ENCODE measurements at regions not wholly inside any gene's neighbourhood (a gene's known extent, or its start where the extent isn't known, plus 50 kb on each side); places are given as distances from the start of the nearest gene placed in this dataset.

DNA sequence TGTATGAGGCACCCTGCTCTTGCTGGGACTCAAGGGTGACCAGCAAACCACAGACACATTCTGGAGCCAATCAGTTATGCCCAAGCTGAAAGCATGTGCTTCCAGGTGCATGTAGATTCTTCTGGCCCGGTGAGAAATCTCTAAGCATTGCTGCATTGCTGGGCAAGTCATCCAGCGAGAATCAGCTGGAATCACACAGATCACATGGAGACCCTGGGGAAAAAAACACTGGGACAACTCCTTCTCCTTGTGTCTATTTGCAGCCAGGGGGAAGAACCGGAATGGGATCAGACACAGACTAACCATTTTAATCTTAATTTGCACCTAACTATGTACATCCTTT lies 119.7 kb upstream of the KLF7 start:
- Histone ChIP-seq H3K9me2 (no peaks in the 10 kb centered on the region), H3K9me3 (no peaks in the 10 kb centered on the region), H2AFZ (ENCODE audit: low read depth) (no peak overlapping the region), H4K20me1 (ENCODE audit: insufficient read depth) (no peaks in the 10 kb centered on the region), H3K9ac (no peak overlapping the region), H3K27ac (ENCODE audit: low read depth in 2 of 2, low read length in 1 of 2) (peak overlapping the region in 1 of 2 experiments; percentile 72; a peak in 2 of 4 replicates), H3K36me3 (replicated peaks in 1 of 2; ENCODE audit: control insufficient read depth in 1 of 2, insufficient read depth in 2 of 2, low read length in 1 of 2) (no peaks in the 10 kb centered on the region), H3K4me3 (ENCODE audit: low read depth in 2 of 2, low read length in 1 of 2) (no peak overlapping the region), H3F3A (replicated peaks; ENCODE audit: insufficient read depth) (no peaks in the 10 kb centered on the region), H3K27me3 (ENCODE audit: insufficient read depth) (no peaks in the 10 kb centered on the region), H3K4me2 (no peak overlapping the region), H3K79me2 (ENCODE audit: insufficient read depth) (no peaks in the 10 kb centered on the region), H3K4me1 (ENCODE audit: control insufficient read depth in 1 of 2, insufficient read depth in 2 of 2, low read depth in 1 of 2, low read length in 1 of 2) (peaks cover 5 to 40% of the 10 kb centered on the region in 2 experiments; a peak in 3 of 4 replicates)
- WGBS (ENCODE audit: low lambda C conversion rate), result 65% methylated on average over 3 of the region's 3 CpGs
- no peak for TF ChIP-seq EP300 (IDR thresholded peaks at IDR 0.05; ENCODE audit: borderline replicate concordance in 1 of 2, low read depth in 1 of 2, low read length in 1 of 2)
- no peak for TF ChIP-seq TCF12 (IDR thresholded peaks at IDR 0.05)
- no peak for TF ChIP-seq YY1 (IDR thresholded peaks at IDR 0.05; ENCODE audit: low read depth)
- peak; percentile 22; the same call in 1 of the 2 replicates for TF ChIP-seq NFIC (IDR thresholded peaks at IDR 0.05; ENCODE audit: borderline replicate concordance)
- no peak for TF ChIP-seq GABPA (IDR thresholded peaks at IDR 0.05; ENCODE audit: low read depth)
- TF ChIP-seq, protein P1, sequence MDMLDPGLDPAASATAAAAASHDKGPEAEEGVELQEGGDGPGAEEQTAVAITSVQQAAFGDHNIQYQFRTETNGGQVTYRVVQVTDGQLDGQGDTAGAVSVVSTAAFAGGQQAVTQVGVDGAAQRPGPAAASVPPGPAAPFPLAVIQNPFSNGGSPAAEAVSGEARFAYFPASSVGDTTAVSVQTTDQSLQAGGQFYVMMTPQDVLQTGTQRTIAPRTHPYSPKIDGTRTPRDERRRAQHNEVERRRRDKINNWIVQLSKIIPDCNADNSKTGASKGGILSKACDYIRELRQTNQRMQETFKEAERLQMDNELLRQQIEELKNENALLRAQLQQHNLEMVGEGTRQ (IDR thresholded peaks at IDR 0.05; ENCODE audit: borderline replicate concordance, low read depth, low read length), result no peak
- no peak for DNase-seq
- POLR2A ChIA-PET, result interaction anchor here (1.6 kb wide), 1 partner anchor 120 kb away, joined by 6 read pairs; the partner anchor contains the start of gene KLF7
- CTCF ChIA-PET, result interaction anchor here (0.6 to 1.9 kb wide), 6 partner anchors 9 to 485 kb away, joined by 3 to 6 read pairs (median 4); no protein-coding TSS in a partner anchor

DNA sequence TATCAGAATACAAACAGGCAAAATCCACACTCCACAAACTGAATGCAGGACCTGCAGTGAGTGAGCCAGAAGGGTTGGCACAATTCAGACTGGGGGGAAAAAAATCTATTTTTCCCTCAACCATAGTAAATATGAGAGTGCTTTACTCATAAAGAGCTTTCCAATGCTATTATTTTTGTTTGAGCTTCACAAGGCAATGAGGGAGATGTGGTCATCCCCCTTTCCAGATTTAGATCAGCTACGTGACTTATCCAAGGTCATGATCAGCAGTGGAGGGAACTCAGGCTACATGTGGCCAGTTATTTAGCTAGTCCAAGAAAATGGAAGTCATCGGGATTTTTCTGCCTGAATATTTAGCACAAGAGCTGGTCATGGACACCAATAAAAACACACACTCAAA lies 120.4 kb upstream of the KLF7 start:
- CTCF ChIA-PET, result interaction anchor here (0.6 to 1.9 kb wide), 5 partner anchors 8 to 486 kb away, joined by 3 to 6 read pairs (median 4); no protein-coding TSS in a partner anchor
- Histone ChIP-seq H3K9me3 (no peaks in the 10 kb centered on the region), H3K79me2 (ENCODE audit: insufficient read depth) (no peaks in the 10 kb centered on the region), H3K4me1 (ENCODE audit: control insufficient read depth in 1 of 2, insufficient read depth in 2 of 2, low read depth in 1 of 2, low read length in 1 of 2) (peaks cover 5 to 40% of the 10 kb centered on the region in 2 experiments; a peak in 3 of 4 replicates), H3K4me2 (no peak overlapping the region), H2AFZ (ENCODE audit: low read depth) (no peak overlapping the region), H3K27ac (ENCODE audit: low read depth in 2 of 2, low read length in 1 of 2) (peak overlapping the region in 1 of 2 experiments; percentile 72; a peak in 2 of 4 replicates), H3K27me3 (ENCODE audit: insufficient read depth) (no peaks in the 10 kb centered on the region), H3F3A (replicated peaks; ENCODE audit: insufficient read depth) (no peaks in the 10 kb centered on the region), H3K9me2 (no peaks in the 10 kb centered on the region), H3K9ac (no peak overlapping the region), H3K36me3 (replicated peaks in 1 of 2; ENCODE audit: control insufficient read depth in 1 of 2, insufficient read depth in 2 of 2, low read length in 1 of 2) (no peaks in the 10 kb centered on the region), H4K20me1 (ENCODE audit: insufficient read depth) (no peaks in the 10 kb centered on the region), H3K4me3 (ENCODE audit: low read depth in 2 of 2, low read length in 1 of 2) (no peak overlapping the region)
- POLR2A ChIA-PET, result interaction anchor here (1.6 kb wide), 1 partner anchor 120 kb away, joined by 6 read pairs; the partner anchor contains the start of gene KLF7
- whole genome bisulfite sequencing (ENCODE audit: low lambda C conversion rate), result 91% methylated on average over 2 of the region's 2 CpGs
- TF ChIP-seq NRF1 (IDR thresholded peaks at IDR 0.05; ENCODE audit: low read depth, low read length) (no peak), RFX5 (IDR thresholded peaks at IDR 0.05; ENCODE audit: low read length) (no peak), FOXM1 (IDR thresholded peaks at IDR 0.05; ENCODE audit: low read depth) (no peak), FOSL2 (IDR thresholded peaks at IDR 0.05; ENCODE audit: borderline replicate concordance, low read depth) (no peak), RCOR1 (IDR thresholded peaks at IDR 0.05; ENCODE audit: low read length) (no peak), GATA2 (CRISPR knock-in tag; IDR thresholded peaks at IDR 0.05) (no peak), SMC3 (IDR thresholded peaks at IDR 0.05; ENCODE audit: low read depth, low read length) (no peak), EZH2phosphoT487 (IDR thresholded peaks at IDR 0.05; ENCODE audit: borderline replicate concordance, low read depth) (no peak), RXRA (IDR thresholded peaks at IDR 0.05; ENCODE audit: borderline replicate concordance, low read depth) (no peak), GABPA (IDR thresholded peaks at IDR 0.05; ENCODE audit: low read depth) (no peak), RAD21 (IDR thresholded peaks at IDR 0.05; ENCODE audit: low read length) (no peak), ELF1 (IDR thresholded peaks at IDR 0.05) (no peak), EP300 (IDR thresholded peaks at IDR 0.05; ENCODE audit: borderline replicate concordance in 1 of 2, low read depth in 1 of 2, low read length in 1 of 2) (no peak)
- TF ChIP-seq, protein P2, sequence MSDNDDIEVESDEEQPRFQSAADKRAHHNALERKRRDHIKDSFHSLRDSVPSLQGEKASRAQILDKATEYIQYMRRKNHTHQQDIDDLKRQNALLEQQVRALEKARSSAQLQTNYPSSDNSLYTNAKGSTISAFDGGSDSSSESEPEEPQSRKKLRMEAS (IDR thresholded peaks at IDR 0.05; ENCODE audit: low read depth), result no peak
- TF ChIP-seq, protein P3, sequence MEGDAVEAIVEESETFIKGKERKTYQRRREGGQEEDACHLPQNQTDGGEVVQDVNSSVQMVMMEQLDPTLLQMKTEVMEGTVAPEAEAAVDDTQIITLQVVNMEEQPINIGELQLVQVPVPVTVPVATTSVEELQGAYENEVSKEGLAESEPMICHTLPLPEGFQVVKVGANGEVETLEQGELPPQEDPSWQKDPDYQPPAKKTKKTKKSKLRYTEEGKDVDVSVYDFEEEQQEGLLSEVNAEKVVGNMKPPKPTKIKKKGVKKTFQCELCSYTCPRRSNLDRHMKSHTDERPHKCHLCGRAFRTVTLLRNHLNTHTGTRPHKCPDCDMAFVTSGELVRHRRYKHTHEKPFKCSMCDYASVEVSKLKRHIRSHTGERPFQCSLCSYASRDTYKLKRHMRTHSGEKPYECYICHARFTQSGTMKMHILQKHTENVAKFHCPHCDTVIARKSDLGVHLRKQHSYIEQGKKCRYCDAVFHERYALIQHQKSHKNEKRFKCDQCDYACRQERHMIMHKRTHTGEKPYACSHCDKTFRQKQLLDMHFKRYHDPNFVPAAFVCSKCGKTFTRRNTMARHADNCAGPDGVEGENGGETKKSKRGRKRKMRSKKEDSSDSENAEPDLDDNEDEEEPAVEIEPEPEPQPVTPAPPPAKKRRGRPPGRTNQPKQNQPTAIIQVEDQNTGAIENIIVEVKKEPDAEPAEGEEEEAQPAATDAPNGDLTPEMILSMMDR (IDR thresholded peaks at IDR 0.05), result no peak
- TF ChIP-seq, protein P1 (IDR thresholded peaks at IDR 0.05; ENCODE audit: borderline replicate concordance, low read depth, low read length), result no peak
- DNase-seq, result no peak
